ENCODE measurements at regions not wholly inside any gene's neighbourhood (a gene's known extent, or its start where the extent isn't known, plus 50 kb on each side); places are given as distances from the start of the nearest gene placed in this dataset.

GRCh38 chr21:22201669-22202068 is 1203.5 kb downstream of the NCAM2 start:
- H3K36me3 ChIP-seq, result no peaks in the 10 kb centered on the region
- no peak for DNase-seq (ENCODE audit: low spot score in 2 of 2)
- H3K4me3 ChIP-seq, result no peak overlapping the region
- no peaks in the 10 kb centered on the region for H3K4me1 ChIP-seq
- no peaks in the 10 kb centered on the region for H3K9me3 ChIP-seq
- no peak overlapping the region for H3K27ac ChIP-seq
- no peaks in the 10 kb centered on the region for H3K27me3 ChIP-seq
- TF ChIP-seq CTCF (IDR thresholded peaks at IDR 0.05) (no peak), EP300 (IDR thresholded peaks at IDR 0.05) (no peak), POLR2AphosphoS5 (IDR thresholded peaks at IDR 0.05) (no peak), POLR2A (IDR thresholded peaks at IDR 0.05) (no peak)
- WGBS, result 73% methylated on average over 1 of the region's 1 CpG

GRCh38 chr21:22209304-22209700 is 1211.1 kb downstream of the NCAM2 start:
- Histone ChIP-seq H3K27ac (no peak overlapping the region), H3K27me3 (no peaks in the 10 kb centered on the region), H3K36me3 (no peaks in the 10 kb centered on the region), H3K4me1 (no peaks in the 10 kb centered on the region), H3K9me3 (no peaks in the 10 kb centered on the region), H3K4me3 (no peak overlapping the region)
- TF ChIP-seq CTCF (IDR thresholded peaks at IDR 0.05) (no peak), EP300 (IDR thresholded peaks at IDR 0.05) (no peak), POLR2AphosphoS5 (IDR thresholded peaks at IDR 0.05) (no peak), POLR2A (IDR thresholded peaks at IDR 0.05) (no peak)
- DNase-seq (ENCODE audit: low spot score in 2 of 2), result no peak
- 96% methylated on average over 1 of the region's 1 CpG for WGBS

GRCh38 chr21:22211943-22212342 is 1213.7 kb downstream of the NCAM2 start:
- WGBS, result 68% methylated on average over 2 of the region's 2 CpGs
- Histone ChIP-seq H3K27me3 (no peaks in the 10 kb centered on the region), H3K4me3 (no peak overlapping the region), H3K9me3 (no peaks in the 10 kb centered on the region), H3K4me1 (no peaks in the 10 kb centered on the region), H3K27ac (no peak overlapping the region), H3K36me3 (no peaks in the 10 kb centered on the region)
- no peak for TF ChIP-seq EP300 (IDR thresholded peaks at IDR 0.05)
- TF ChIP-seq POLR2AphosphoS5 (IDR thresholded peaks at IDR 0.05), result no peak
- no peak for TF ChIP-seq POLR2A (IDR thresholded peaks at IDR 0.05)
- no peak for TF ChIP-seq CTCF (IDR thresholded peaks at IDR 0.05)
- DNase-seq (ENCODE audit: low spot score in 2 of 2), result no peak

GRCh38 chr21:22223385-22223784 is 1225.2 kb downstream of the NCAM2 start:
- 23% methylated on average over 3 of the region's 3 CpGs for WGBS

GRCh38 chr21:22224261-22224660 is 1226.1 kb downstream of the NCAM2 start:
- no peak for TF ChIP-seq CTCF (IDR thresholded peaks at IDR 0.05)
- no peak for TF ChIP-seq POLR2A (IDR thresholded peaks at IDR 0.05)
- no peak overlapping the region for H3K4me3 ChIP-seq
- no peaks in the 10 kb centered on the region for H3K36me3 ChIP-seq
- H3K27me3 ChIP-seq, result no peaks in the 10 kb centered on the region
- H3K27ac ChIP-seq, result no peak overlapping the region
- H3K9me3 ChIP-seq, result no peaks in the 10 kb centered on the region
- WGBS, result 86% methylated on average over 4 of the region's 4 CpGs
- H3K4me1 ChIP-seq, result no peaks in the 10 kb centered on the region
- DNase-seq (ENCODE audit: low spot score in 2 of 2), result no peak

More at GRCh38 chr21:22223385-22223784, 1225.2 kb downstream of the NCAM2 start:
- no peaks in the 10 kb centered on the region for H3K9me3 ChIP-seq
- no peak for DNase-seq (ENCODE audit: low spot score in 2 of 2)
- TF ChIP-seq CTCF (IDR thresholded peaks at IDR 0.05) (no peak), EP300 (IDR thresholded peaks at IDR 0.05) (no peak), POLR2AphosphoS5 (IDR thresholded peaks at IDR 0.05) (no peak), POLR2A (IDR thresholded peaks at IDR 0.05) (no peak)
- no peaks in the 10 kb centered on the region for H3K4me1 ChIP-seq
- no peaks in the 10 kb centered on the region for H3K36me3 ChIP-seq
- no peaks in the 10 kb centered on the region for H3K27me3 ChIP-seq
- no peak overlapping the region for H3K4me3 ChIP-seq
- no peak overlapping the region for H3K27ac ChIP-seq

Measured in suprapubic skin (tissue), 4 donors.